ENCODE measurements at regions not wholly inside any gene's neighbourhood (a gene's known extent, or its start where the extent isn't known, plus 50 kb on each side); places are given as distances from the start of the nearest gene placed in this dataset.

- CTCF ChIA-PET, result no interaction called here
- intact Hi-C loops (cut with micrococcal nuclease), result no loop called here
- H3K27me3 Mint-ChIP-seq (ENCODE audit: insufficient read depth, unreplicated experiment), result peaks cover 67% of the 10 kb centered on the region
- H3K36me3 Mint-ChIP-seq (ENCODE audit: insufficient read depth, unreplicated experiment), result no peaks in the 10 kb centered on the region
- no peaks in the 10 kb centered on the region for H3K9me3 Mint-ChIP-seq (ENCODE audit: unreplicated experiment)
- no peaks in the 10 kb centered on the region for H3K4me1 Mint-ChIP-seq (ENCODE audit: insufficient read depth, unreplicated experiment)
- no peak overlapping the region for H3K4me3 Mint-ChIP-seq (ENCODE audit: unreplicated experiment)
- DNase-seq (ENCODE audit: unreplicated experiment), result no peak
- POLR2A ChIA-PET, result no interaction called here
- no peak overlapping the region for H3K27ac Mint-ChIP-seq (ENCODE audit: low read depth, unreplicated experiment)
- TF ChIP-seq, protein P1, sequence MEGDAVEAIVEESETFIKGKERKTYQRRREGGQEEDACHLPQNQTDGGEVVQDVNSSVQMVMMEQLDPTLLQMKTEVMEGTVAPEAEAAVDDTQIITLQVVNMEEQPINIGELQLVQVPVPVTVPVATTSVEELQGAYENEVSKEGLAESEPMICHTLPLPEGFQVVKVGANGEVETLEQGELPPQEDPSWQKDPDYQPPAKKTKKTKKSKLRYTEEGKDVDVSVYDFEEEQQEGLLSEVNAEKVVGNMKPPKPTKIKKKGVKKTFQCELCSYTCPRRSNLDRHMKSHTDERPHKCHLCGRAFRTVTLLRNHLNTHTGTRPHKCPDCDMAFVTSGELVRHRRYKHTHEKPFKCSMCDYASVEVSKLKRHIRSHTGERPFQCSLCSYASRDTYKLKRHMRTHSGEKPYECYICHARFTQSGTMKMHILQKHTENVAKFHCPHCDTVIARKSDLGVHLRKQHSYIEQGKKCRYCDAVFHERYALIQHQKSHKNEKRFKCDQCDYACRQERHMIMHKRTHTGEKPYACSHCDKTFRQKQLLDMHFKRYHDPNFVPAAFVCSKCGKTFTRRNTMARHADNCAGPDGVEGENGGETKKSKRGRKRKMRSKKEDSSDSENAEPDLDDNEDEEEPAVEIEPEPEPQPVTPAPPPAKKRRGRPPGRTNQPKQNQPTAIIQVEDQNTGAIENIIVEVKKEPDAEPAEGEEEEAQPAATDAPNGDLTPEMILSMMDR (IDR thresholded peaks at IDR 0.05; ENCODE audit: unreplicated experiment), result no peak
- BruUV-seq (replicated peaks), result no TSS peak
These were observed 519.1 kb downstream of the MDFIC start for GRCh38 chr7:115441033-115441432.

- POLR2A ChIA-PET, result no interaction called here
- Mint-ChIP-seq H3K27ac (ENCODE audit: low read depth, unreplicated experiment) (no peak overlapping the region), H3K4me3 (ENCODE audit: unreplicated experiment) (no peak overlapping the region), H3K36me3 (ENCODE audit: insufficient read depth, unreplicated experiment) (no peaks in the 10 kb centered on the region), H3K27me3 (ENCODE audit: insufficient read depth, unreplicated experiment) (peaks cover 51% of the 10 kb centered on the region), H3K4me1 (ENCODE audit: insufficient read depth, unreplicated experiment) (no peaks in the 10 kb centered on the region), H3K9me3 (ENCODE audit: unreplicated experiment) (no peaks in the 10 kb centered on the region)
- no peak for DNase-seq (ENCODE audit: unreplicated experiment)
- TF ChIP-seq, protein P1 (IDR thresholded peaks at IDR 0.05; ENCODE audit: unreplicated experiment), result no peak
- BruUV-seq (replicated peaks), result no TSS peak
- intact Hi-C loops (cut with micrococcal nuclease), result no loop called here
- CTCF ChIA-PET, result interaction anchor here (0.7 to 1.3 kb wide), 2 partner anchors 15 to 745 kb away, joined by 3 read pairs; no protein-coding TSS in a partner anchor
These were observed 513.3 kb downstream of the MDFIC start for GRCh38 chr7:115435178-115435577.

GRCh38 chr7:115429918-115430317 lies 508.0 kb downstream of the MDFIC start:
- H3K4me3 Mint-ChIP-seq (ENCODE audit: unreplicated experiment), result no peak overlapping the region
- no TSS peak for BruUV-seq (replicated peaks)
- peaks cover 79% of the 10 kb centered on the region for H3K27me3 Mint-ChIP-seq (ENCODE audit: insufficient read depth, unreplicated experiment)
- H3K4me1 Mint-ChIP-seq (ENCODE audit: insufficient read depth, unreplicated experiment), result no peaks in the 10 kb centered on the region
- ChIA-PET POLR2A (no interaction called here), CTCF (interaction anchor here (0.7 kb wide), 1 partner anchor 17 kb away, joined by 3 read pairs; no protein-coding TSS in a partner anchor)
- no peak overlapping the region for H3K27ac Mint-ChIP-seq (ENCODE audit: low read depth, unreplicated experiment)
- no peak for DNase-seq (ENCODE audit: unreplicated experiment)
- TF ChIP-seq, protein P1 (IDR thresholded peaks at IDR 0.05; ENCODE audit: unreplicated experiment), result no peak
- no peaks in the 10 kb centered on the region for H3K36me3 Mint-ChIP-seq (ENCODE audit: insufficient read depth, unreplicated experiment)
- intact Hi-C loops (cut with micrococcal nuclease), result no loop called here
- no peaks in the 10 kb centered on the region for H3K9me3 Mint-ChIP-seq (ENCODE audit: unreplicated experiment)

DNA sequence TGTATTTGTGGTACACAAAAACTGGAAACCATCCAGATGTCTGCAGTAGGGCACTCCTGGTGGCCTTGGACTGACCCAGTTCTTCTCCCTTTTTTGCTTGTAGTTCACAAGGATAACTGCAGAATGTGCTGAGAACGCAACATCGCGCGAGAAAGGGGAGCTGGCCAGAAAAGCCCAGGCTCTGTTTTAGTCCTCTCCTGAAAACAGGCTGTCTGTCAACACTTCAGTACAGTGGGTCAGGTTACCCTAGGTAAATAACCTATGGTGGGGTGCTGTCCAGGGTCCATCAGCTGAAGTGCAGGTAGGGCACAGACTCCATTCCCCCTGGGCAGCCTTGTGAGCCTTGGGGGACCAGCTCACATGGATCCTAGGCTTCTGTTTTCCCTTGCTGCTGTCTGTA lies 495.8 kb downstream of the MDFIC start:
- intact Hi-C loops (cut with micrococcal nuclease), result no loop called here
- Mint-ChIP-seq H3K4me3 (ENCODE audit: unreplicated experiment) (no peak overlapping the region), H3K36me3 (ENCODE audit: insufficient read depth, unreplicated experiment) (no peaks in the 10 kb centered on the region), H3K9me3 (ENCODE audit: unreplicated experiment) (no peaks in the 10 kb centered on the region), H3K27me3 (ENCODE audit: insufficient read depth, unreplicated experiment) (peaks cover 52% of the 10 kb centered on the region), H3K27ac (ENCODE audit: low read depth, unreplicated experiment) (no peak overlapping the region), H3K4me1 (ENCODE audit: insufficient read depth, unreplicated experiment) (no peaks in the 10 kb centered on the region)
- ChIA-PET CTCF (interaction anchor here (0.5 kb wide), 1 partner anchor 18 kb away, joined by 3 read pairs; no protein-coding TSS in a partner anchor), POLR2A (no interaction called here)
- DNase-seq (ENCODE audit: unreplicated experiment), result no peak
- TF ChIP-seq, protein P1 (IDR thresholded peaks at IDR 0.05; ENCODE audit: unreplicated experiment), result no peak
- BruUV-seq (replicated peaks), result no TSS peak
